GM19240 (cell line): ENCODE measurements at regions not wholly inside any gene's neighbourhood (a gene's known extent, or its start where the extent isn't known, plus 50 kb on each side); places are given as distances from the start of the nearest gene placed in this dataset.
"Not testable (repeated sequence)": the region's sequence is repeated elsewhere in the genome, so short reads cannot be mapped to it uniquely, and the experiment has no call there.

Experiments used
- DNase-seq: peaks from one replicate; pipeline ENCODE4 v3.0.0; 2011; ENCODE audit warnings: low spot score; ENCODE audit not compliant: insufficient read length

DNA sequence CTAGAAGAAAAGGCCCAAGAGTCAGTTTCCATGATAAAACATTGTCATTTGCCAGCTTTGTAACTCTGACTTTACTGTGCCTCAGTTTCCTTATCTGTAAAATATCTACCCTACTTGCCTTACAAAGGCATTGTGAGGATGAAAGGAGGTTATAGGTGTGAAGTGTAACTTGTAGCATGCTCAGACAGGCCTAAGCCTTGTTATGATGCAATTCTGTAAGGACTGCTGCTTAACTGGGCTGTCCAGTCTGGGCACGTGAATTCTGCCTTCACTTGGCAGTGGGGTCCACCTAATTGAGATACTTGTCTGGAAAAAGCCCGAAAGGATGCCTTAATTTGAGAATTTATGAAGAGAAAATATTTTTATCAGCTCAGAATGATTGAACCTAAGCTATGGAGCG lies 114.5 kb upstream of the DYRK2 start:
- DNase-seq: no peak

DNA sequence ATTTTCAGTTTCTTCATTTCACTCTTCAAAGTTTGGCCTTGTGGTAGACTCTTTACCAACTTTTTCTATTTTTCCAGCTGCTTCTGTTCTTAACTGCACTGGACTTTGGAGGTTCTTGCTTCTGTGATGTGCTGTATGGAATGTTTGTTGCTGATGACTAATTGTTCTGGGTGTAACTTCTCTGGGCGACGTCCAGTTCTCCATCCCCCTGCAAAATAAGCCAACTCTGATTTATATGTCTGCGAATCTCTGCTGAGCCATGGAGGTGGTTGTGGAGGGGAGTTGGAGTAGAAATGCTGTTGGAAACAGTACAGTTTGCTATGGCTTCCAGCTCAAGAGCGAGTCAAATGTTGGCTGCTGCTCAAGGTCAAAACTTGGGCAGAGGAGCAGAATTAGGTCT lies 113.9 kb upstream of the DYRK2 start:
- no peak for DNase-seq

DNA sequence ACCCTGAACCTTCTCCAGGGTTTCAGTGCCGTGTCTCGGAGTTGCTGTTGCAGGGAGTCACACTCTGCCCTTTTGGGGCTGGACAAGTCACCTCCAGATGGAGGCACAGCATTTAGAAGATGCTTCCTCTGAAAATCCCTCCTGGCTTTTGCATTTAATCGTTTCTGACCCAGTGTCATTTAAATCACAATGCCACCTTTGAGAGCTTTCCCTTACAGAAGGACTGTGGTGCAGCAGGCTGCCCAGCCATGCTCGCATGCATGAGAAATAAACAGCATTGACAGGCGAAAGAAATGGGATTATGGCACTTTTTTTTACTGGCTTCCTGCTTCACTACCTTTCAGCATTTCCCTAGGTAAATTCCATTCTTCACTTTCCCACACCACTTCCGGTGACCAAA lies 113.4 kb upstream of the DYRK2 start:
- no peak for DNase-seq

DNA sequence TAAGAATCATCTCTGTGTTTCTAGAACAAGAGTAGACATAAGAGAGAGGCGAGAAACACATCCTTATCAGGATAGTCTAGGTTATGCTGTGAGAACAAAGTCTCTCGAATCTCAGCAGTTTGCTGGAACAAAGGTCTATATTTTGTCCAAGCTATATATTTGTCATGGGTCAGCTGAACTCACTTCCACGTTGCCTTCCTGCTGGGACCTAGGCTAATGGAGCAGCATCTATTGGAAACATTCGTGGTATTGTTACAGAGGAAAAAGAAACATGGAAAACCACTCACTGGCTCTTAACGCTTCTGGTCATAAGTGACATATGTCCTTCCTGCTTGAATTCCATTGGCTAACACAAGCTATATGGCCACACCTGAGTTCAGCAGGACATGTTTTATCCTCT lies 112.6 kb upstream of the DYRK2 start:
- DNase-seq: no peak

DNA sequence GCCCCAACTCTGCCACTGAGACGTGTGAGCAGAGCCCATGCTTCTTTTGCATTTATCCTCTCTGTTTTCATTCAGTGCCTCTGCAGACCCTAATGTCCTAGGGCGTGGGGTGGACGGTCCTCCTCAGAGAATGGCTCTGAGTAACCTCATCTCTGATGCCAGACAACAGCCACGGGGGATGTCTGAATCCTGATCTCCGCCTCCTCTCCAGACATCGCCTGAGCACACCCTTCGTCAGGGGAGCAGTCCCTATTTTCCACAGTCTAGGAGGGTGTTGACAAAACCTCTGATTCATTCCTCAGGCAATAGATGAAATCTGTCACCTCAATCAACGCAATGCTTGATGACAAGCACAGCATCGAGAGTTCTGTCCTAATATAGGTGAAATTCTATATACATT lies 109.2 kb upstream of the DYRK2 start:
- DNase-seq: no peak

DNA sequence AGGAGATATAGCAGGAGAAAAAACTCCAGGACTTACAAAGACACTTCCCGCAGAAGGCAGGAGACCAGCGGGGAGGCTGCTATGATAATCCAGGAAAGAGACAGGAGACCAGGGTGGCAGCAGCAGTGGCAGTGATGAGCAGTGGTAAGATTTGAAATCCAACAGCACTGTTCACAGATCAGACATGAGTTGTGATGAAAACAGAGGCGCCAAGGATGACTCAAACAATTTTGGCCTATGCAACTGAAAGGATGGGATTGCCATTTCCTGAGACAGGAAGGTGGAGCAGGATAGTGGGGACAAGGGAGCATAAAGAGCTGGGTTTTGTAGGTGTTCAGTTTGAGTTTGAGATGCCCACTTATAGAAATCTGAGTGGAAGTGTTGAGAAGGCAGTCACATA lies 108.6 kb upstream of the DYRK2 start:
- no peak for DNase-seq

DNA sequence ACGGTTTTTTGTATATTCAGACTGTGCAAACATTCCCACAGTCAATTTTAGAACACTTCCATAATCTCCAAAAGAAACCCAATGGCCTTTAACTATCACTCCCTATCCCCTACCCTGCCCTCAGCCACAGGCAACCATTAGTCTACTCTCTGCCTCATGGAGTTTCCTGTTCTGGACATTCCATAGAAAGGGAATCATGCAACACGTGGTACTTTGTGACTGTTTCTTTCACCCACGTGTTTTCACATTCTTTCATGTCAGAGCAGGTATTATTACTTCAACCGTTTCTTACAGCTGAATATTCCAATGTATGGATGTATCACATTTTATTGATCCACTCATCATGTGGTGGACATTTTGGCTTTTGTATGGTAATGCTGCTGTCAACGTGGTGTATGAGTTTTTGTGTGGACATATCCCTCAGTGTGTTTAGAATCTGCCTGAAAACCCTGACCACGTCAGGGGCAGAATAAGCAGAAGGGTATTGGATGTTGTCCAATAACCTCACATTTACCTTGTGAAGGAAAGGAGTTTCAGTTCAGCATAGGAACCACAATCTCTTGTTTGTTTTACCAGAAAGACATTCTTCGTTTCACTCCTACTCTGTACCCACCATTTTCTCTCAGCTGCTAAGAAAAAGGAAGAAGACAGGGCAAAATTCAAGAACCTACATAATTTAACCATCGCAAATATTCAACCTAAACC lies 107.5 kb upstream of the DYRK2 start:
- DNase-seq: no peak

DNA sequence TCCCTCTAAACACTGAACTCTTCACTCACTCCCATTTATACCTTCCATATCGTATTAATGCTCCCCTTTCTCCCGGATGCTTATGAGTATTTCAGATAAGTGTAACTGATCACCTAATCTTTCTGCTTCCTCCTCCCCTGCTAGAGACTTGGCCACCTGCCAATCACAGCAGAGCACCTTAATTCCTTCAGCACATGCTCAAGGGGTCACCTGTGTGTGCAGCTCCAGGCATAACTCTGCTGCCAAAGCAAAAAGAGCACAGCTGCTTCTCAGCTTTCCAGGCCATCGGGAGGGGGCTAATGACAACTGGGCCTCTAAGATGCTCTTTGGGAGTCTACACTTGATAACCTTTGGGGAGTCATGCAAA lies 106.9 kb upstream of the DYRK2 start:
- no peak for DNase-seq

DNA sequence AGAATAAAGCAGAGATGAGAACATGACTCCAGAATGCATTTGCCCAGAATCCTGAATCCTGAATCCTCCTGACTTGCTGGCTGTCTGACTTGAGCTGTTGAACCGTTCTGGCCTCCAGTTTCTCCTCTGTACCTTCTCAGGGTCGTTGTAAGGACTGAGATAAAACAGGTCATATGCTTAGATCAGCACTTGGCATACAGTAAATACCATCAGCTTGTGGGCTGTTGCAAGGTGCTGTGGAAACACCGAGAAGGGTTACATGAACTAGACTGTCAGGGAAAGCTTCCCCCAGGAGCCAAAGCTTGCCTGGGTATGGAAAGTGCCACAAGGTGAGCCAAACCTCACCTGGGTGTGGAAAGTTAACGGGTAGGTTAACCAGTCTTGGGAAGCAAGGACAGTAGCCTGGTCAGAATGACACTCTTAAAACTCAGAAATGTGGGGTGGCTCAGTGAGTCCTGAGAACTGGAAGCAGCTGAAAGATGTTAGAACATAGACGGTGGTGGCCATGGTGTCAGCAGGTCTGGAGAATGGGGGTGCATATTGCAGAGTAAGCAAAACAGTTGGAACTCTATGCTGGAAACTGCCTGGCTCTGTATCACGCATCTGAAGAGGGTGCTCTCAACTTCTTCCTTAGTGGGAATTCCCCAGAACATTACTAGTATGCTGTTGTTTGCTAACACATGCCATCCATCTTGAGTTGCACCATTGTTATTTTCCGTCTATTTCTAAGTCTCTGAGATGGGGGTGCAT lies 105.3 kb upstream of the DYRK2 start:
- no peak for DNase-seq

DNA sequence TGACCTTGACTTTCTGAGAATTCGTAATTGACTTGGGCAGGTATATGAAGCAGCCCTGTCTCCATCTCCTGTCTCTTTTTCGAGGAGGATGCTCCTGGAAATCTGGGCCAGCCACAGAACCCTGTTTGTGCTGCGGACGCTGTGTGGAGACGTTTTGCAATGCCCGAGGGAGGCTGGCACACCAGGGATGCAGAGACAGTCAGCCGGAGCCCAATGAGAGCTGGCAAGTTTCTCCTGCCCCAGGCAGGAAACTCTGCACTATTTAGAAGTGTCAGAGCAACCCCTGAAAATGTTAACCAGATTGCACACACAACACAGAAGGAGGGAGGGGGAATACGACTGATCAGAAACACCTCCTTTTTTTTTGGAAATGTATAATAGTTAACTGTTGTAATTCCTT lies 103.2 kb upstream of the DYRK2 start:
- no peak for DNase-seq

DNA sequence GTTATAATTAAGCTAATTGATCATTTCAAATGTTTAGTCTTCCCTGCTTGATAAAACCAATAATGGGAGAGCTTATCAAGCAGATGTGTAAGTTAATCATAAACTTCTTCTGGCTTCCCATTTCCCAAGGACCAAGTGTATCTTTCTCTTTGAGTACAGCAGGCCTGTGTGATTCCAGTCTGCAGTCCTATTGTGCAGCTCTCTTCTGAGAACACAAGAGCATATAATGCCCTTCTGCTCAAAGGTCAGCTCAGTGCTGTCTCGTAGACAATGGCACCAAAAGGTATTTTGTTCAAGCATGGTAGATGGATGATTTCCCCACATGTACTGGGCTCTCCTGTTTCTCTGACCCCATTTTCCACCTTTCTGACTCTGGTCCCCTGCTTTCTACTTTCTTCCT lies 101.8 kb upstream of the DYRK2 start:
- DNase-seq: no peak

DNA sequence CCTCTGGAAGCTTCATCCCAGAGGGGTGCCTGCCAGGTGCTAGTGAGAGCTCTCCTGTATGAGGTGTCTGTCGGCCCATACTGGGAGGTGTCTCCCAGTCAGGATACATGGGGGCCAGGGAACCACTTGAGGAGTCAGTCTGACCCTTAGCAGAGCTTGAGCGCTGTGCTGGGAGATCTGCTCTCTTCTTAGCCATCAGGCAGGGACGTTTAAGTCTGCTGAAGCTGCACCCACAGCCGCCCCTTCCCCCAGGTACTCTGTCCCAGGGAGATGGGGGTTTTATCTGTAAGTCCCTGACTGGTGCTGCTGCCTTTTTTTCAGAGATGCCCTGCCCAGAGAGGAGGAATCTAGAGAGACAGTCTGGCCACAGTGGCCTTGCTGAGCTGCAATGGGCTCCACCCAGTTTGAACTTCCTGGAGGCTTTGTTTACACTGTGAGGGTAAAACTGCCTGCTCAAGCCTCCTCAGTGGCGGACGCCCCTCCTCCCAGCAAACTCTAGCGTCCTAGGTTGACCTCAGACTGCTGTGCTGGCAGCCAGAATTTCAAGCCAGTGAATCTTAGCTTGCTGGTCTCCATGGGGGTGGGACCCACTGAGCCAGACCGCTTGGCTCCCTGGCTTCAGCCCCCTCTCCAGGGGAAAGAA lies 93.3 kb upstream of the DYRK2 start:
- DNase-seq: not testable (repeated sequence)

DNA sequence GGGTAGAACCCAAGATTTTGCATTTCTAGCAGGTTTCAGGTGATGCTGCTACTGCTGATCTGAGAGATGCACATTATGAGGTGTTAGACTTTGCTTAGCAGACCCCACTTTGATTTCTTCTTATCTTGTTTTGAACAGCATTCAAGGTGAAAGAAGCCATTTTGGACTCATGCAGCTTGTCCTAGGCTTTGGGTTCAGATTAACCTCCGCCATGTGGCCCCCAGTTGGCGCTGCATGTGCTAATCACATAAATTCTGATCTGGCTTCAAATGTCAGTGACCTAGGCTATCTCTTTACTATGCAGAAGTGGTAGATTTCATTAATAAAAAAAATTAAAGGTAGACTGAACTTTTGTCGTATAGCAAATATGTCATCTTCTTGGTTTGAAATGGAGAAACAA lies 89.8 kb upstream of the DYRK2 start:
- DNase-seq: no peak

DNA sequence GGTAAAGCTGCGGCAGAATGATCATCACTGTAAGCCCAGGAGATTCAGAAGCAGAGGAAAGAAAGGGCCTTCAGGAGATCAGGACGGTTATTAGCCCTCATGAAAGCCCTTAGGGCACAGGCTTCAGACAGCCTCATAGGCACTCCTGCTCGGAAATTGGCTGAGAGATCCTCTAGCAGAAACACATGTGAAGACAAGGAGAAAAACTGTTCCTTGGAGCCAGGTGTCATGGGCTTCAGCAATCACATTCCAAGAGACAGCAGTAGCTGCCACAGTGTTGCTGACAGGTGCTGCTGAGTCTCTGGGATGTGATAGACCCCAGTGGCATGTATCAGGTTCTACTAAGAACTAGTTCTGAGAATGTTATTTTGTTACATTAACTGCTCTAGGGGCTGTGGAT lies 88.8 kb upstream of the DYRK2 start:
- no peak for DNase-seq

DNA sequence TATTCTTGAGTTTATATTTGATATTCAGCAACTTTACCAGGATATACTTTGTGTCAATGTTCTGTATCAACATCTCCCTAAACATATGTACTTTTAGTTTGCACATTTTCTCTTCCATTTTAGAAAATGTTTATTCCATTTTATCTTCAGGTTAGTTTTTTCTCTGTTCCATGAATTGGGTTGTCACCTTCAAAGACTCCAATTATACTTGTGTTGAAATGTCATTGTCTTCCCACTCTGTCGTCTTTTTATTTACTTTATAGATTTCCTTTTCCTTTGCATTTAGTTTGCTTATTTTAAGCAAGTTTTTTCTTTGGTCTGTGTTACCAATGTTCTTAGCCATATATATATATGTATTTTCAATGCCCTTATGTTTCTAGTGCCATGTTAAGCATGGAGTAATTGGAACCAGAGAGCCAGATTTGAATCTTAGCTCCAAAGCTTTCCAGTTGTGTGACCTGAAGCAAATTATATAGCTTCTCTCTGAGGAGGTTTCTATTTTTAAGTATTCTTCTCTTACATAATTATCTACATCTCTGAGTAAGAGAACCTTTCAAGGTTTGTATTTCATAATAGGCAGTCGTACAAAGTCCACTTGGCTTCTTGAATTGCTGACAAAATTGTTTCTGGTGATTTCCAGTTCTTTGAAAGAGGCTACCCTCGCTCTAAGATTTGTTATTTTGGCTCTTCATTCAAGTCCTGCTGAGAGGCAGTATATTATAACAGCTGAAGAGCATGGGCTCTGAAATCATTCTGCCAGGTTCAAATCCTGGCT lies 85.8 kb upstream of the DYRK2 start:
- no peak for DNase-seq

DNA sequence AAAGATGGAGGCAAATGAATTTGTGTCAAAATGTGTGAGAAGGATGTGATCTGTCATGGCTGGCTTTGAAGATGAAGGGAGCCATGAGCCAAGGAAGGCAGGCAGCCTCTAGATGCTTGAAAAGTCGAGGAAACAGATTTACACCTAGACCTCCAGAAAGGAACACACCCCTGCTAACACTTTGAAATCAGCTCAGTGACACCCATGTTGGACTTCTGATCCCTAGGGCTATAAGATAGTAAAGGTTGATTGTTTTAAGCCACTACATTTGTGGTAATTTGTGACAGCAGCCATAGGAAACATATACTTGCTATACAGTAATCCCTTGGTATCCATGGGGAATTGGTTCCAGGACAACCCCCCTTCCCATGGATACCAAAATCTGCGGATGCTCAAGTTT lies 80.5 kb upstream of the DYRK2 start:
- DNase-seq: no peak

DNA sequence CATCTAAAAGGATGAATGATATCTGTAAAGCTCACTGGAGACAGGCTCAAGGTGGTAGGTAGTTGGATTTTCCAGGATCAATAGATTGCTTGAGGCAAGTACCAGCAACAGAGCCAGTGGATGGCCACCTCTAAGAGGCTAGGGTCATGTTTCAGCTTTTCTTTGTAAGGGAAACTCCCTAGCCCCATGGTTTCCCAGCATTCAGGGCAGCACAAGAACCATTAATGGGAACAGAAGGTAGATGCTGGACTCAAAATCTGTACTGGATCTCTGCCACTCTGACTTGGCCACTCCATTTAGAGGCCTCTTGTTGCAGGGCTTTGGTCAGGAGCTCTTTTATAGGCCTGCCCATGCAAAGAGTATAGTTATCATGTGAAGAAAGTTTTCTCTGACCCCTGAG lies 76.1 kb upstream of the DYRK2 start:
- no peak for DNase-seq

DNA sequence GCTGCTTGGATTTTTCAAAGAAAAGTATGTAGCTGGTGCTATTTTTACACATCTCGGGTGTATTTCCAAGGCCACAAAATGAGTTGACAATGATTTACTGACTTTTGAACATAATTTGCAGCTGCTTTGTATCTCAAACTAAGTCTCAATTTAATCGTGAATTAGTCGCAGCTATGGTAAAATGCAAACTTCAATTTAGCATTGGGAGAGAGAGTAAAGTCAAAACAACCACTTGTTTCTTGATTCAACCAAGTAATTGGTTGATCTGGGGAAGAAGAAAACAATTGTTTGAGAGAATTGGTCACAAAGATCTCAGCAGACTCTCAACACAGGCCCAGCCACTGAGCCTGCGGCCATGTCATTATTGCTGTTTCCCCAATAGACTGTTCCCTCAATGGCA lies 75.0 kb upstream of the DYRK2 start:
- DNase-seq: no peak

DNA sequence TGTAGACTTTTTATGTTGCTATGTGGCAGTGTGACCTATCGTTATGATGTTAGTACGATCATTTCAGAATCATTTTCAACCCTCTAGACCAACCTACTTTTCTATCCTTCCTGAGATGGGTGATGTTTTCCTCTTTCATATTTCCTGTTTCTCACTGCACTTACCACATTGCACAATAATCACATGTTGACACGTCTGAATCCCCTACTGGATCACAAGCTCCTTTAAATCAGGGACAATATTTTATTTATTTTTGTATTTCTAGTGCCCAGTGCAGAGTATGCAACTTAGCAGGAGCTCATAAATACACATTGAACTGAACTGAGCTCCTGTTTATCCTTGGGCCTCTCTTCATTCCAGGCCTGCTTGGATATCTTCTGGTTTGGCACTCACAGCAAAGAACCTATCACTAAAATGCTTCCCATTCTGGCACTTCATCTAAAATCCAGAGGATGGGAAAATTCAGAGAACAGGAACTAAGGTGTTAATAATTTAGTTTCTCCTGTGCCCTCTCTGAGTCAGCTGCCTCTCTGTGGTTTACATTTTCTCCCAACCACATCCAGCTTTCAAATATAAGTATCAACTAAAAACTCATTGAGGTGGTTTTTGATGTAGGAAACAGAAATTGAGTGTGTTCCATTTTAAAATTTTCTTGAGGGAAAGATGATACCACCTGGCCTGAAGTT lies 69.4 kb upstream of the DYRK2 start:
- no peak for DNase-seq

DNA sequence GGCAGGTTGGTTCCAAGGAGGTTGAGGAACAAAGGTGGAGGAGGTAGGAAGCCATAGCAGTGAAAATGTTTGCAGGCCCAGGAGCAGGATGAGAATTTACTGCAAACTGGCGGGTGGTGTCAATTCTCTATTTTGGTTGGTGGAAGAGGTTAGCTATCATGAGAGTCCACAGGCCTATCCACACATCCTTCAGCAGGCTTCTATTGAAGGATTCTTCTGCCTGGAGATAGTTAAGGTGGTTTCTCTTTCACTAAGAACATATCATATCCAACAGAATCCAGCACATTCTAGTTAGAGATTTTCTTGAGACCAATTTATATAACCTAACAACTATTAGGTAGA lies 68.9 kb upstream of the DYRK2 start:
- DNase-seq: no peak

DNA sequence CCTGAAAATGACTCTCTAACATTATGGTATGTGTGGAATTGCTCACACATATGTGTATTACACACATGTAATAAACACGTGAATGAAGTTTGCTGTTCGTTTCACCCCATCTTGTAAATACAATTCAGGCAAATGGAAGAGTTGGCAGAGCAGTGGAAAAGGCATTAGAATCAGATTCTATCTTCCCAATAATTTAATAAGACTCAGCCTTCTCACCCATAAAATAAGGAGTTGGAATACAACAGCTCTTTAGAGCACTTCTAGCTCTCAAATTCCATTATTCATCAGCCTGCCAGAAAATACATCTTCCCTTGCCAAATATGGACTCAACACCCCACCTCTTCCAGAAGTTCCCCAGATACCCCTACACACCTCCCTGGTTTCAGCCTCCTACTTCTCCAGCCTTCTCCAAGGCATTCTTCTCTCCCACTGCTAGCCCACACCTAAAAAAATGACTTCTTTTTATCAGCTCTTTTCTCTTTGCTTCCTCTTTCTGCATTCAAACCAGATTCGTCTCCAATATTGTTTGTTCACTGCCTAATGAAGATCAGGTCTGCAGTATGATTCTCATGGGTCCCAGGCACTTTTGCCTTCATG lies 66.2 kb upstream of the DYRK2 start:
- no peak for DNase-seq
